SK-N-SH treated with all-trans-retinoic acid at 6 μM for 48 hours (cell line): ENCODE measurements at regions not wholly inside any gene's neighbourhood (a gene's known extent, or its start where the extent isn't known, plus 50 kb on each side); places are given as distances from the start of the nearest gene placed in this dataset.

ENCODE experiments used
- BACH2 ChIP-seq: fragments of 250-450 bp; sonication (Bioruptor Pico); IDR thresholded peaks from 2 replicates; pipeline ENCODE4 v1.9.0; 2021; ENCODE audit warnings: mild to moderate bottlenecking, borderline replicate concordance
- CSDC2 ChIP-seq: fragments of 250-450 bp; sonication (Bioruptor Pico); IDR thresholded peaks from 2 replicates; pipeline ENCODE4 v1.5.0; 2020; ENCODE audit warnings: mild to moderate bottlenecking, moderate library complexity
- CSRNP3 ChIP-seq: fragments of 250-450 bp; sonication (Bioruptor Pico); IDR thresholded peaks from 2 replicates; pipeline ENCODE4 v1.5.1; 2021; ENCODE audit warnings: mild to moderate bottlenecking, moderate library complexity
- ESRRG ChIP-seq: fragments of 250-450 bp; sonication (Bioruptor Pico); IDR thresholded peaks from 2 replicates; pipeline ENCODE4 v1.6.1; 2021; ENCODE audit warnings: mild to moderate bottlenecking
- OSR1 ChIP-seq: fragments of 250-450 bp; sonication (Bioruptor Pico); IDR thresholded peaks from 2 replicates; pipeline ENCODE4 v1.8.0; 2022; ENCODE audit warnings: moderate library complexity, mild to moderate bottlenecking, inconsistent platforms
- PPARA ChIP-seq: fragments of 250-450 bp; sonication (Bioruptor Pico); IDR thresholded peaks from 2 replicates; pipeline ENCODE4 v1.5.0; 2020; ENCODE audit warnings: mild to moderate bottlenecking, borderline replicate concordance
- RARB ChIP-seq: fragments of 250-450 bp; sonication (Bioruptor Pico); IDR thresholded peaks from 2 replicates; pipeline ENCODE4 v1.8.0; 2021; ENCODE audit warnings: mild to moderate bottlenecking, moderate library complexity
- TOX ChIP-seq: fragments of 250-450 bp; sonication (Bioruptor Pico); IDR thresholded peaks from 2 replicates; pipeline ENCODE4 v1.8.0; 2021; ENCODE audit warnings: mild to moderate bottlenecking, moderate library complexity, borderline replicate concordance
- ZC3H10 ChIP-seq: fragments of 250-450 bp; sonication (Bioruptor Pico); IDR thresholded peaks from 2 replicates; pipeline ENCODE4 v1.5.1; 2021; ENCODE audit warnings: mild to moderate bottlenecking, moderate library complexity
- ZFP3 ChIP-seq: fragments of 250-450 bp; sonication (Bioruptor Pico); IDR thresholded peaks from 2 replicates; pipeline ENCODE4 v1.5.0; 2020; ENCODE audit warnings: mild to moderate bottlenecking, moderate library complexity
- TF ChIP-seq, protein P1 (sequence below): fragments of 250-450 bp; sonication (Bioruptor Pico); IDR thresholded peaks from 2 replicates; pipeline ENCODE4 v1.8.0; 2021; ENCODE audit warnings: low read depth, mild to moderate bottlenecking, moderate library complexity, borderline replicate concordance
- TF ChIP-seq, protein P2 (sequence below): fragments of 250-450 bp; sonication (Bioruptor Pico); IDR thresholded peaks from 2 replicates; pipeline ENCODE4 v1.5.0; 2020; ENCODE audit warnings: mild to moderate bottlenecking, moderate library complexity

DNA sequence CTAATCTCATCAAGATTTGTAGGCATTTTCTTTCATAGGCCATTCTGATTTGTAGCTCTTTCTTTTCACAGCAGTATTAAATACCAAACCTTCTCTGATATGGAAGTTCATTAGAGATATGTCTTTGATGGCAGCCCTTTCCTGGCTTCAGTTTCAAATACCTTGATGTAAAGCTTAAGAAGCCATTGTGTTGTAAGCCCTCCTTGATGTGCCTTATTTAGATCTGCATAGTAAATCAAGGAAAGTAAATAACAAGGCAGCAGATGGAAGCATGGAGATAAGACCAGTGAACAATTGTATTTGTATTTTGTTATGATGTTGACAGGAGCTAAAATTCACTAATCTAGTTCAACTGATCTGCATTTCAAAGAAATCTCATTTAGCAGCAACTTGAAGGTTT is 234.9 kb upstream of the PPP1R3A start:
- TF ChIP-seq TOX (CRISPR knock-in tag), result no peak
- TF ChIP-seq ZFP3 (CRISPR knock-in tag), result no peak
- TF ChIP-seq CSRNP3 (CRISPR knock-in tag), result no peak
- no peak for TF ChIP-seq BACH2
- no peak for TF ChIP-seq ESRRG (CRISPR knock-in tag)
- no peak for TF ChIP-seq PPARA (CRISPR knock-in tag)
- no peak for TF ChIP-seq ZC3H10 (CRISPR knock-in tag)
- TF ChIP-seq OSR1, result no peak
- TF ChIP-seq, protein P1, sequence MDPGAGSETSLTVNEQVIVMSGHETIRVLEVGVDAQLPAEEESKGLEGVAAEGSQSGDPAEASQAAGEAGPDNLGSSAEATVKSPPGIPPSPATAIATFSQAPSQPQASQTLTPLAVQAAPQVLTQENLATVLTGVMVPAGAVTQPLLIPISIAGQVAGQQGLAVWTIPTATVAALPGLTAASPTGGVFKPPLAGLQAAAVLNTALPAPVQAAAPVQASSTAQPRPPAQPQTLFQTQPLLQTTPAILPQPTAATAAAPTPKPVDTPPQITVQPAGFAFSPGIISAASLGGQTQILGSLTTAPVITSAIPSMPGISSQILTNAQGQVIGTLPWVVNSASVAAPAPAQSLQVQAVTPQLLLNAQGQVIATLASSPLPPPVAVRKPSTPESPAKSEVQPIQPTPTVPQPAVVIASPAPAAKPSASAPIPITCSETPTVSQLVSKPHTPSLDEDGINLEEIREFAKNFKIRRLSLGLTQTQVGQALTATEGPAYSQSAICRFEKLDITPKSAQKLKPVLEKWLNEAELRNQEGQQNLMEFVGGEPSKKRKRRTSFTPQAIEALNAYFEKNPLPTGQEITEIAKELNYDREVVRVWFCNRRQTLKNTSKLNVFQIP (CRISPR knock-in tag), result no peak
- TF ChIP-seq, protein P2, sequence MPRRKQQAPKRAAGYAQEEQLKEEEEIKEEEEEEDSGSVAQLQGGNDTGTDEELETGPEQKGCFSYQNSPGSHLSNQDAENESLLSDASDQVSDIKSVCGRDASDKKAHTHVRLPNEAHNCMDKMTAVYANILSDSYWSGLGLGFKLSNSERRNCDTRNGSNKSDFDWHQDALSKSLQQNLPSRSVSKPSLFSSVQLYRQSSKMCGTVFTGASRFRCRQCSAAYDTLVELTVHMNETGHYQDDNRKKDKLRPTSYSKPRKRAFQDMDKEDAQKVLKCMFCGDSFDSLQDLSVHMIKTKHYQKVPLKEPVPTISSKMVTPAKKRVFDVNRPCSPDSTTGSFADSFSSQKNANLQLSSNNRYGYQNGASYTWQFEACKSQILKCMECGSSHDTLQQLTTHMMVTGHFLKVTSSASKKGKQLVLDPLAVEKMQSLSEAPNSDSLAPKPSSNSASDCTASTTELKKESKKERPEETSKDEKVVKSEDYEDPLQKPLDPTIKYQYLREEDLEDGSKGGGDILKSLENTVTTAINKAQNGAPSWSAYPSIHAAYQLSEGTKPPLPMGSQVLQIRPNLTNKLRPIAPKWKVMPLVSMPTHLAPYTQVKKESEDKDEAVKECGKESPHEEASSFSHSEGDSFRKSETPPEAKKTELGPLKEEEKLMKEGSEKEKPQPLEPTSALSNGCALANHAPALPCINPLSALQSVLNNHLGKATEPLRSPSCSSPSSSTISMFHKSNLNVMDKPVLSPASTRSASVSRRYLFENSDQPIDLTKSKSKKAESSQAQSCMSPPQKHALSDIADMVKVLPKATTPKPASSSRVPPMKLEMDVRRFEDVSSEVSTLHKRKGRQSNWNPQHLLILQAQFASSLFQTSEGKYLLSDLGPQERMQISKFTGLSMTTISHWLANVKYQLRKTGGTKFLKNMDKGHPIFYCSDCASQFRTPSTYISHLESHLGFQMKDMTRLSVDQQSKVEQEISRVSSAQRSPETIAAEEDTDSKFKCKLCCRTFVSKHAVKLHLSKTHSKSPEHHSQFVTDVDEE (CRISPR knock-in tag), result no peak
- TF ChIP-seq RARB (CRISPR knock-in tag), result no peak
- no peak for TF ChIP-seq CSDC2 (CRISPR knock-in tag)
